GM23338 (cell line): ENCODE measurements at regions not wholly inside any gene's neighbourhood (a gene's known extent, or its start where the extent isn't known, plus 50 kb on each side); places are given as distances from the start of the nearest gene placed in this dataset.

Experiments
- ATAC-seq: fragments of 200-7000 bp; cut with Tn5 transposase; 3 replicates; pipeline ENCODE4 v1.9.1; 2020
- DNase-seq: peaks from one replicate; pipeline ENCODE4 v3.0.0-alpha.2; 2015; ENCODE audit warnings: low spot score
- H2AFZ ChIP-seq: fragments of 200-600 bp; sonication (generic); 2 replicates; pipeline ENCODE4 v1.8.0; 2016; ENCODE audit warnings: antibody characterized with exemption, mild to moderate bottlenecking, moderate library complexity
- H3F3A ChIP-seq: fragments of 200-600 bp; sonication (generic); replicated peaks from 2 replicates; pipeline ENCODE4 v1.8.0; 2017; ENCODE audit warnings: antibody characterized with exemption, mixed run types, low read depth
- H3K27ac ChIP-seq: fragments of 200-600 bp; sonication (generic); 2 replicates; pipeline ENCODE4 v1.6.1; 2016; ENCODE audit warnings: low read depth
- H3K27me3 ChIP-seq: fragments of 200-600 bp; sonication (generic); 2 replicates; pipeline ENCODE4 v1.8.0; 2016; ENCODE audit warnings: mild to moderate bottlenecking, mixed run types, moderate library complexity; ENCODE audit not compliant: insufficient read depth
- H3K36me3 ChIP-seq: fragments of 200-600 bp; sonication (generic); 2 replicates; pipeline ENCODE4 v1.8.0; 2016; ENCODE audit warnings: mild to moderate bottlenecking; ENCODE audit not compliant: insufficient read depth
- H3K4me1 ChIP-seq: fragments of 200-600 bp; sonication (generic); 2 replicates; pipeline ENCODE4 v1.8.0; 2016; ENCODE audit warnings: mild to moderate bottlenecking, moderate library complexity; ENCODE audit not compliant: insufficient read depth
- H3K4me2 ChIP-seq: fragments of 200-600 bp; sonication (generic); 2 replicates; pipeline ENCODE4 v1.7.1; 2017; ENCODE audit warnings: mixed run types
- H3K4me3 ChIP-seq: fragments of 200-600 bp; sonication (generic); 2 replicates; pipeline ENCODE4 v1.6.1; 2016; ENCODE audit warnings: mixed run types
- H3K79me2 ChIP-seq: fragments of 200-600 bp; sonication (generic); replicated peaks from 2 replicates; pipeline ENCODE4 v1.8.0; 2017; ENCODE audit warnings: mild to moderate bottlenecking; ENCODE audit not compliant: insufficient read depth
- H3K9me2 ChIP-seq: fragments of 200-600 bp; sonication (generic); 2 replicates; pipeline ENCODE4 v1.8.0; 2017; ENCODE audit not compliant: insufficient read depth
- H4K20me1 ChIP-seq: fragments of 200-600 bp; sonication (generic); replicated peaks from 2 replicates; pipeline ENCODE4 v1.8.0; 2017; ENCODE audit warnings: mild to moderate bottlenecking; ENCODE audit not compliant: insufficient read depth
- H3K27ac Mint-ChIP-seq: 2 replicates; pipeline ENCODE4 v1.8.0; 2020; ENCODE audit warnings: inconsistent platforms, mild to moderate bottlenecking, moderate library complexity, mixed read lengths
- H3K27me3 Mint-ChIP-seq: 3 replicates; pipeline ENCODE4 v1.8.0; 2022; ENCODE audit warnings: low read depth, mild to moderate bottlenecking, moderate library complexity, mixed read lengths, inconsistent platforms; ENCODE audit not compliant: insufficient read depth, poor library complexity
- H3K36me3 Mint-ChIP-seq: 3 replicates; pipeline ENCODE4 v1.8.0; 2021; ENCODE audit warnings: low read depth, mild to moderate bottlenecking, inconsistent platforms, moderate library complexity, mixed read lengths
- H3K4me1 Mint-ChIP-seq: 3 replicates; pipeline ENCODE4 v1.8.0; 2020; ENCODE audit warnings: mild to moderate bottlenecking, inconsistent platforms, mixed read lengths
- H3K4me3 Mint-ChIP-seq: 3 replicates; pipeline ENCODE4 v1.8.0; 2021; ENCODE audit warnings: moderate library complexity, mild to moderate bottlenecking, inconsistent platforms, mixed read lengths
- H3K9me3 Mint-ChIP-seq: 3 replicates; pipeline ENCODE4 v1.8.0; 2020; ENCODE audit warnings: moderate library complexity, mild to moderate bottlenecking, inconsistent platforms, mixed read lengths
- CREB1 ChIP-seq: fragments of 250-450 bp; sonication (Bioruptor Pico); IDR thresholded peaks from 2 replicates; pipeline ENCODE4 v1.5.0; 2020; ENCODE audit warnings: low read depth, mild to moderate bottlenecking, moderate library complexity
- CTCF ChIP-seq, 2 experiments: fragments of 200-600 bp in 1 of 2; sonication (generic) in 1 of 2; conservative IDR thresholded peaks; 2 replicates each; pipeline versions ENCODE4 v1.5.1 to v1.6.1; 2016 to 2017; ENCODE audit warnings: antibody characterized with exemption in 2 of 2, low read depth in 2 of 2, mild to moderate bottlenecking in 2 of 2, moderate library complexity in 1 of 2
- ETS1 ChIP-seq: IDR thresholded peaks from 2 replicates; pipeline ENCODE4 v1.6.1; 2016; ENCODE audit warnings: antibody characterized with exemption
- EZH2 ChIP-seq: fragments of 200-600 bp; sonication (generic); IDR thresholded peaks from one replicate; pipeline ENCODE4 v1.8.0; 2017; ENCODE audit warnings: antibody characterized with exemption, mild to moderate bottlenecking, low read depth; ENCODE audit not compliant: unreplicated experiment
- EZH2phosphoT487 ChIP-seq: fragments of 200-600 bp; sonication (generic); IDR thresholded peaks from one replicate; pipeline ENCODE4 v1.8.1; 2018; ENCODE audit warnings: antibody characterized with exemption; ENCODE audit not compliant: unreplicated experiment
- JUNB ChIP-seq: IDR thresholded peaks from one replicate; pipeline ENCODE4 v1.6.1; 2016; ENCODE audit warnings: antibody characterized with exemption; ENCODE audit not compliant: unreplicated experiment
- NANOG ChIP-seq: IDR thresholded peaks from 2 replicates; pipeline ENCODE4 v1.6.1; 2016; ENCODE audit warnings: antibody characterized with exemption, borderline replicate concordance
- POLR2AphosphoS5 ChIP-seq: IDR thresholded peaks from 2 replicates; pipeline ENCODE4 v1.6.1; 2016; ENCODE audit warnings: antibody characterized with exemption, low read depth
- REST ChIP-seq: IDR thresholded peaks from one replicate; pipeline ENCODE4 v1.6.1; 2018; ENCODE audit warnings: antibody characterized with exemption; ENCODE audit not compliant: unreplicated experiment
- STAT1 ChIP-seq: IDR thresholded peaks from one replicate; pipeline ENCODE4 v1.6.1; 2016; ENCODE audit warnings: antibody characterized with exemption; ENCODE audit not compliant: unreplicated experiment
- ZNF114 ChIP-seq: fragments of 250-450 bp; sonication (Bioruptor Pico); IDR thresholded peaks from 2 replicates; pipeline ENCODE4 v1.5.0; 2020; ENCODE audit warnings: mild to moderate bottlenecking, moderate library complexity
- ZNF331 ChIP-seq: fragments of 250-450 bp; sonication (Bioruptor Pico); IDR thresholded peaks from 2 replicates; pipeline ENCODE4 v1.5.0; 2020; ENCODE audit warnings: low read depth, mild to moderate bottlenecking, moderate library complexity
- ZNF462 ChIP-seq: fragments of 250-450 bp; sonication (Bioruptor Pico); IDR thresholded peaks from 2 replicates; pipeline ENCODE4 v1.5.0; 2020; ENCODE audit warnings: mild to moderate bottlenecking, moderate library complexity

GRCh38 chr2:66762761-66763160 is 327.8 kb downstream of the MEIS1 start:
- no peak for ATAC-seq
- Histone ChIP-seq H3K36me3 (no peaks in the 10 kb centered on the region), H3F3A (no peaks in the 10 kb centered on the region), H2AFZ (no peak overlapping the region), H3K79me2 (no peaks in the 10 kb centered on the region), H3K4me3 (no peak overlapping the region), H3K27ac (no peak overlapping the region), H3K9me2 (no peaks in the 10 kb centered on the region), H3K4me1 (no peaks in the 10 kb centered on the region), H4K20me1 (no peaks in the 10 kb centered on the region), H3K27me3 (no peaks in the 10 kb centered on the region), H3K4me2 (no peak overlapping the region)
- peaks cover 1% of the 10 kb centered on the region for H3K27me3 Mint-ChIP-seq
- H3K36me3 Mint-ChIP-seq = no peaks in the 10 kb centered on the region
- TF ChIP-seq CREB1 = no peak
- no peak for TF ChIP-seq REST
- TF ChIP-seq JUNB = no peak
- TF ChIP-seq STAT1 = no peak
- TF ChIP-seq ETS1 = no peak
- TF ChIP-seq CTCF (conservative IDR thresholded peaks at IDR 0.05; ENCODE audit: low read depth in 2 of 2) = no peak
- no peak for TF ChIP-seq ZNF331 (CRISPR knock-in tag)
- TF ChIP-seq POLR2AphosphoS5 = no peak
- TF ChIP-seq EZH2phosphoT487 = no peak
- no peak for TF ChIP-seq ZNF114
- TF ChIP-seq EZH2 = no peak
- TF ChIP-seq ZNF462 = no peak
- TF ChIP-seq NANOG = no peak
- no peak overlapping the region for H3K27ac Mint-ChIP-seq
- DNase-seq = no peak
- peaks cover 2% of the 10 kb centered on the region; the same call in 2 of the 3 replicates for H3K9me3 Mint-ChIP-seq
- no peak overlapping the region for H3K4me3 Mint-ChIP-seq
- H3K4me1 Mint-ChIP-seq = no peaks in the 10 kb centered on the region
